HG02798 (cell line): ENCODE measurements at regions not wholly inside any gene's neighbourhood (a gene's known extent, or its start where the extent isn't known, plus 50 kb on each side); places are given as distances from the start of the nearest gene placed in this dataset.

Experiments used
- ATAC-seq: cut with Tn5 transposase; IDR thresholded peaks from one replicate; pipeline ENCODE4 v1.9.1; 2021; ENCODE audit warnings: mild to moderate bottlenecking; ENCODE audit not compliant: unreplicated experiment, poor library complexity

GRCh38 chr14:29191092-29191491, 424.5 kb downstream of the FOXG1 start:
- no peak for ATAC-seq

- ATAC-seq, result no peak
Measured at GRCh38 chr14:29197557-29197956, 431.0 kb downstream of the FOXG1 start.

- no peak for ATAC-seq
Measured at GRCh38 chr14:29205658-29206057, 439.1 kb downstream of the FOXG1 start.

GRCh38 chr14:29215853-29216252, 449.3 kb downstream of the FOXG1 start:
- no peak for ATAC-seq

- no peak for ATAC-seq
Measured at GRCh38 chr14:29216268-29217232, 450.0 kb downstream of the FOXG1 start.

GRCh38 chr14:29217813-29218450, 451.3 kb downstream of the FOXG1 start:
- no peak for ATAC-seq

GRCh38 chr14:29220072-29220471, 453.5 kb downstream of the FOXG1 start:
- ATAC-seq, result no peak

- ATAC-seq, result no peak
Measured at GRCh38 chr14:29220566-29220965, 454.0 kb downstream of the FOXG1 start.

GRCh38 chr14:29222006-29222405, 455.4 kb downstream of the FOXG1 start:
- no peak for ATAC-seq

GRCh38 chr14:29222671-29223268, 456.2 kb downstream of the FOXG1 start:
- no peak for ATAC-seq

- no peak for ATAC-seq
Measured at GRCh38 chr14:29223947-29224346, 457.4 kb downstream of the FOXG1 start.

- no peak for ATAC-seq
Measured at GRCh38 chr14:29227631-29228030, 461.0 kb downstream of the FOXG1 start.

GRCh38 chr14:29232153-29232552, 465.6 kb downstream of the FOXG1 start:
- no peak for ATAC-seq

- ATAC-seq, result no peak
Measured at GRCh38 chr14:29232711-29233110, 466.1 kb downstream of the FOXG1 start.

GRCh38 chr14:29233188-29233587, 466.6 kb downstream of the FOXG1 start:
- ATAC-seq, result no peak

GRCh38 chr14:29235991-29236390, 469.4 kb downstream of the FOXG1 start:
- ATAC-seq, result no peak

- ATAC-seq, result no peak
Measured at GRCh38 chr14:29236401-29236800, 469.8 kb downstream of the FOXG1 start.

- ATAC-seq, result no peak
Measured at GRCh38 chr14:29236848-29237247, 470.3 kb downstream of the FOXG1 start.

GRCh38 chr14:29240066-29240465, 473.5 kb downstream of the FOXG1 start:
- ATAC-seq, result no peak

- ATAC-seq, result no peak
Measured at GRCh38 chr14:29242755-29243754, 476.5 kb downstream of the FOXG1 start.
